Liver (tissue), 7 donors: ENCODE measurements at regions not wholly inside any gene's neighbourhood (a gene's known extent, or its start where the extent isn't known, plus 50 kb on each side); places are given as distances from the start of the nearest gene placed in this dataset.

Source experiments
- DNase-seq: peaks from one replicate; pipeline ENCODE4 v3.0.0-alpha.2; 2017; ENCODE audit warnings: low spot score
- H3K27ac ChIP-seq, 2 donors: one replicate each; pipeline ENCODE4 v1.7.0; 2013; ENCODE audit warnings: inconsistent platforms in 2 of 2, low read length in 2 of 2, control low read depth in 1 of 2, low read depth in 1 of 2, mild to moderate bottlenecking in 1 of 2
- H3K27me3 ChIP-seq, 4 donors: one replicate each; pipeline versions ENCODE4 v1.6.1 to v1.7.0; 2013; ENCODE audit warnings: low read length in 3 of 4, inconsistent platforms in 1 of 4, mild to moderate bottlenecking in 1 of 4, moderate library complexity in 1 of 4; ENCODE audit not compliant: control insufficient read depth in 4 of 4, insufficient read depth in 4 of 4
- H3K36me3 ChIP-seq, 4 donors: one replicate each; pipeline versions ENCODE4 v1.6.1 to v1.7.0; 2013; ENCODE audit warnings: low read length in 3 of 4, mild to moderate bottlenecking in 3 of 4, low read depth in 1 of 4, moderate library complexity in 1 of 4; ENCODE audit not compliant: control insufficient read depth in 4 of 4, insufficient read depth in 3 of 4
- H3K4me1 ChIP-seq, 4 donors: one replicate each; pipeline versions ENCODE4 v1.6.1 to v1.7.0; 2013; ENCODE audit warnings: low read length in 3 of 4, mild to moderate bottlenecking in 3 of 4, moderate library complexity in 1 of 4; ENCODE audit not compliant: control insufficient read depth in 4 of 4, insufficient read depth in 4 of 4
- H3K4me3 ChIP-seq, 3 donors: one replicate each; pipeline versions ENCODE4 v1.6.1 to v1.7.0; 2013; ENCODE audit warnings: low read length in 3 of 3, control low read depth in 1 of 3, low read depth in 1 of 3, mild to moderate bottlenecking in 1 of 3
- H3K9ac ChIP-seq, 2 donors: one replicate each; pipeline ENCODE4 v1.7.0; 2013; ENCODE audit warnings: low read length in 2 of 2, mild to moderate bottlenecking in 2 of 2, moderate library complexity in 2 of 2, control low read depth in 1 of 2, low read depth in 1 of 2
- H3K9me3 ChIP-seq, 4 donors: one replicate each; pipeline versions ENCODE4 v1.6.1 to v1.7.0; 2013; ENCODE audit warnings: low read length in 3 of 4; ENCODE audit not compliant: control insufficient read depth in 4 of 4
- ATF3 ChIP-seq: IDR thresholded peaks from 2 replicates; pipeline ENCODE4 v1.6.1; 2016; ENCODE audit warnings: antibody characterized with exemption
- CTCF ChIP-seq: fragments of 150-350 bp; IDR thresholded peaks from 2 replicates; pipeline ENCODE4 v1.5.1; 2017; ENCODE audit warnings: improper control_type of control experiment, low read depth, low read length; ENCODE audit not compliant: missing input control
- EGR1 ChIP-seq, 2 donors: IDR thresholded peaks; 2 replicates each; pipeline ENCODE4 v1.6.1; 2016 to 2018; ENCODE audit warnings: antibody characterized with exemption in 2 of 2, low read depth in 2 of 2
- GABPA ChIP-seq, 2 donors: IDR thresholded peaks in 1 of 2; conservative IDR thresholded peaks in 1 of 2; 2 replicates each; pipeline ENCODE4 v1.6.1; 2016; ENCODE audit warnings: antibody characterized with exemption in 2 of 2, mild to moderate bottlenecking in 1 of 2, moderate library complexity in 1 of 2
- HNF4G ChIP-seq: IDR thresholded peaks from 2 replicates; pipeline ENCODE4 v1.6.1; 2016; ENCODE audit warnings: antibody characterized with exemption
- JUND ChIP-seq, 2 donors: IDR thresholded peaks; 2 replicates each; pipeline ENCODE4 v1.6.1; 2016; ENCODE audit warnings: antibody characterized with exemption in 2 of 2
- MAX ChIP-seq: IDR thresholded peaks from 2 replicates; pipeline ENCODE4 v1.6.1; 2016; ENCODE audit warnings: antibody characterized with exemption
- NR2F2 ChIP-seq: IDR thresholded peaks from 2 replicates; pipeline ENCODE4 v1.6.1; 2016; ENCODE audit warnings: antibody characterized with exemption
- RAD21 ChIP-seq, 2 donors: IDR thresholded peaks; 2 replicates each; pipeline ENCODE4 v1.6.1; 2016; ENCODE audit warnings: antibody characterized with exemption in 2 of 2, mild to moderate bottlenecking in 2 of 2
- REST ChIP-seq: IDR thresholded peaks from 2 replicates; pipeline ENCODE4 v1.6.1; 2016; ENCODE audit warnings: antibody characterized with exemption, mild to moderate bottlenecking
- TAF1 ChIP-seq: conservative IDR thresholded peaks from 2 replicates; pipeline ENCODE4 v1.6.1; 2016; ENCODE audit warnings: antibody characterized with exemption, mild to moderate bottlenecking
- YY1 ChIP-seq: IDR thresholded peaks from 2 replicates; pipeline ENCODE4 v1.6.1; 2016; ENCODE audit warnings: antibody characterized with exemption, mild to moderate bottlenecking
- ZBTB33 ChIP-seq: IDR thresholded peaks from 2 replicates; pipeline ENCODE4 v1.6.1; 2016; ENCODE audit warnings: antibody characterized with exemption
- donor health status: healthy.
- donor health status: healthy.
- donor health status: healthy.
- donor health status: healthy.

- no peak for DNase-seq
- Histone ChIP-seq H3K9me3 (no peaks in the 10 kb centered on the region), H3K9ac (no peak overlapping the region), H3K27me3 (no peaks in the 10 kb centered on the region), H3K27ac (no peak overlapping the region), H3K4me1 (no peaks in the 10 kb centered on the region), H3K4me3 (no peak overlapping the region), H3K36me3 (no peaks in the 10 kb centered on the region)
- TF ChIP-seq ATF3 (no peak), YY1 (no peak), ZBTB33 (no peak), CTCF (no peak), EGR1 (IDR thresholded peaks at IDR 0.05; ENCODE audit: low read depth in 2 of 2) (no peak), HNF4G (no peak), RAD21 (IDR thresholded peaks at IDR 0.05) (no peak), GABPA (IDR thresholded peaks at IDR 0.05 in 1 of 2, conservative IDR thresholded peaks at IDR 0.05 in 1 of 2) (no peak)
Measured at GRCh38 chr7:86953219-86953618, 106.2 kb downstream of the ELAPOR2 start.

GRCh38 chr7:86951895-86952294, 107.6 kb downstream of the ELAPOR2 start:
- H3K4me3 ChIP-seq, result no peak overlapping the region
- no peak overlapping the region for H3K9ac ChIP-seq
- H3K27me3 ChIP-seq, result no peaks in the 10 kb centered on the region
- no peak overlapping the region for H3K27ac ChIP-seq
- no peak for DNase-seq
- H3K9me3 ChIP-seq, result no peaks in the 10 kb centered on the region
- H3K36me3 ChIP-seq, result no peaks in the 10 kb centered on the region
- TF ChIP-seq HNF4G (no peak), RAD21 (IDR thresholded peaks at IDR 0.05) (no peak), TAF1 (no peak), MAX (no peak), CTCF (no peak), NR2F2 (no peak), JUND (IDR thresholded peaks at IDR 0.05) (no peak), REST (no peak)
- no peaks in the 10 kb centered on the region for H3K4me1 ChIP-seq
